ENCODE measurements at regions not wholly inside any gene's neighbourhood (a gene's known extent, or its start where the extent isn't known, plus 50 kb on each side); places are given as distances from the start of the nearest gene placed in this dataset.

- no peak overlapping the region for H3K27ac ChIP-seq (ENCODE audit: low read depth, low read length)
- peaks cover 41% of the 10 kb centered on the region for H3K9me3 ChIP-seq (ENCODE audit: control insufficient read depth, low read length)
- TF ChIP-seq CTCF (conservative IDR thresholded peaks at IDR 0.05): no peak
- H3K4me3 Mint-ChIP-seq: no peak overlapping the region
- H3K27me3 ChIP-seq (ENCODE audit: control insufficient read depth, insufficient read depth, low read length, poor library complexity, severe bottlenecking): no peaks in the 10 kb centered on the region
- no peaks in the 10 kb centered on the region for H3K36me3 ChIP-seq (ENCODE audit: control insufficient read depth, insufficient read depth, low read length)
- peak overlapping the region; percentile 56 for H3K4me3 ChIP-seq (ENCODE audit: low read length)
- H3K9me3 Mint-ChIP-seq: peaks cover 38% of the 10 kb centered on the region
- DNase-seq: no peak
- WGBS, 2 experiments (ENCODE audit: insufficient coverage in 1 of 2, insufficient read length in 1 of 2): 79 to 89% methylated on average over 1 of the region's 1 CpG
- H3K4me1 ChIP-seq (ENCODE audit: control insufficient read depth, insufficient read depth, low read length): peaks cover 18% of the 10 kb centered on the region
- peaks cover 19% of the 10 kb centered on the region for H3K4me1 Mint-ChIP-seq
- peaks cover 17% of the 10 kb centered on the region for H3K36me3 Mint-ChIP-seq (ENCODE audit: low read depth)
- no peak overlapping the region for H3K9ac ChIP-seq (ENCODE audit: extremely low read depth, low read length, poor library complexity, severe bottlenecking)
- H3K27me3 Mint-ChIP-seq (ENCODE audit: insufficient read depth): peaks cover 3% of the 10 kb centered on the region
- peak overlapping the region; percentile 2 for H3K27ac Mint-ChIP-seq
Observed at GRCh38 chr12:105436636-105437035, 106.1 kb downstream of the C12orf75 start.

- Mint-ChIP-seq H3K9me3 (peaks cover 51% of the 10 kb centered on the region), H3K4me3 (no peak overlapping the region), H3K27me3 (ENCODE audit: insufficient read depth) (peaks cover 3% of the 10 kb centered on the region), H3K36me3 (ENCODE audit: low read depth) (peaks cover 17% of the 10 kb centered on the region), H3K4me1 (peaks cover 19% of the 10 kb centered on the region), H3K27ac (no peak overlapping the region)
- no peak for TF ChIP-seq CTCF (conservative IDR thresholded peaks at IDR 0.05)
- peak overlapping the region; percentile 71 for H3K4me3 ChIP-seq (ENCODE audit: low read length)
- H3K4me1 ChIP-seq (ENCODE audit: control insufficient read depth, insufficient read depth, low read length): peaks cover 17% of the 10 kb centered on the region
- H3K36me3 ChIP-seq (ENCODE audit: control insufficient read depth, insufficient read depth, low read length): no peaks in the 10 kb centered on the region
- no peak for DNase-seq
- H3K9ac ChIP-seq (ENCODE audit: extremely low read depth, low read length, poor library complexity, severe bottlenecking): no peak overlapping the region
- peaks cover 66% of the 10 kb centered on the region for H3K9me3 ChIP-seq (ENCODE audit: control insufficient read depth, low read length)
- no peaks in the 10 kb centered on the region for H3K27me3 ChIP-seq (ENCODE audit: control insufficient read depth, insufficient read depth, low read length, poor library complexity, severe bottlenecking)
- 92% methylated on average over 1 of the region's 1 CpG; no CpG with 5 or more reads in 1 of the 2 experiments for WGBS, 2 experiments (ENCODE audit: insufficient coverage in 1 of 2, insufficient read length in 1 of 2)
- no peak overlapping the region for H3K27ac ChIP-seq (ENCODE audit: low read depth, low read length)
Observed at GRCh38 chr12:105440037-105440664, 109.7 kb downstream of the C12orf75 start.

GRCh38 chr12:105443802-105444652 is 113.5 kb downstream of the C12orf75 start:
- no peak for DNase-seq
- H3K9me3 Mint-ChIP-seq: peaks cover 31% of the 10 kb centered on the region
- 89 to 95% methylated on average over 16 to 18 of the region's 18 CpGs for WGBS, 2 experiments (ENCODE audit: insufficient coverage in 1 of 2, insufficient read length in 1 of 2)
- Histone ChIP-seq H3K27me3 (ENCODE audit: control insufficient read depth, insufficient read depth, low read length, poor library complexity, severe bottlenecking) (no peaks in the 10 kb centered on the region), H3K4me3 (ENCODE audit: low read length) (no peak overlapping the region), H3K27ac (ENCODE audit: low read depth, low read length) (no peak overlapping the region), H3K4me1 (ENCODE audit: control insufficient read depth, insufficient read depth, low read length) (peaks cover 7% of the 10 kb centered on the region), H3K9me3 (ENCODE audit: control insufficient read depth, low read length) (peaks cover 48% of the 10 kb centered on the region), H3K9ac (ENCODE audit: extremely low read depth, low read length, poor library complexity, severe bottlenecking) (no peak overlapping the region), H3K36me3 (ENCODE audit: control insufficient read depth, insufficient read depth, low read length) (no peaks in the 10 kb centered on the region)
- H3K4me3 Mint-ChIP-seq: no peak overlapping the region
- H3K36me3 Mint-ChIP-seq (ENCODE audit: low read depth): peaks cover 9% of the 10 kb centered on the region
- H3K27me3 Mint-ChIP-seq (ENCODE audit: insufficient read depth): peaks cover 4% of the 10 kb centered on the region
- peaks cover 24% of the 10 kb centered on the region for H3K4me1 Mint-ChIP-seq
- no peak for TF ChIP-seq CTCF (conservative IDR thresholded peaks at IDR 0.05)
- H3K27ac Mint-ChIP-seq: no peak overlapping the region

Measured in endodermal cell (in vitro differentiated cells).